ENCODE measurements at regions not wholly inside any gene's neighbourhood (a gene's known extent, or its start where the extent isn't known, plus 50 kb on each side); places are given as distances from the start of the nearest gene placed in this dataset.

DNA sequence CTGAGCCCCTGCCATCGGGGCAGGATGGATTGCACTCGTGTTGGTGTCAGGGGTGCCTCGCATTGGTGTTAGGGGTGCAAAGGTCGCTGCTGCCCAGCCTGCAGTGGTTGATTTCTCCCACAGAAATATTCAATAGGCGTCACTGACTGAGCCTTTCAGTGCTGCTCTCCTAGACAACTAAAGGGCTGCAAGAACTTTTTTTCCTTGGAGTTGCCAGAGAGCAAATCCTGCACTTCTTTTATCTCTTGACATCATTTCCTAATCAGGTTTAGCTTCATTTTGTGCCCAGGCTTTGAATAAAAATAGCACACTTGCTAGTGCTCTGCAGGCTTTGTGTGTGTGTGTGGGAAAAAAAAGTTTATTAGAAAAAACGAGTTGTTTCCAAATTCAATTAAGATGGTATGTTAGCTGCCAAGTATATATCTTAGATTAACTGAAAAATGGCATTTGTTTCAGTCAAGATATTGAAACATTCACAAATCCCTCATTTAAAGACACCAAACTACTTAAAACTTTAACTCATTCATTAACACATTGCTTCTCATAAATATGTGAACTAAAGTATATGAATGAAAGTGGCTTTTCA lies 125.6 kb downstream of the SOCS6 start:
- no peak overlapping the region for H3K4me3 ChIP-seq
- TF ChIP-seq POLR2A (IDR thresholded peaks at IDR 0.05) = no peak
- no peak for TF ChIP-seq CTCF (IDR thresholded peaks at IDR 0.05 in 4 of 5, conservative IDR thresholded peaks at IDR 0.05 in 1 of 5)
- no peaks in the 10 kb centered on the region for H3K9me3 ChIP-seq
- no peak overlapping the region for H3K27ac ChIP-seq
- DNase-seq = no peak
- no peaks in the 10 kb centered on the region for H3K36me3 ChIP-seq
- intact Hi-C loops (cut with DNase I; ENCODE audit: low total_unique reads) = loop anchor here (10.0 kb wide), 1 partner anchor 60 kb away; no protein-coding TSS in a partner anchor
- no peaks in the 10 kb centered on the region for H3K27me3 ChIP-seq
- in situ Hi-C loops (cut with MboI; ENCODE audit: low sequenced_read_pairs in 4 of 4) = no loop called here
- no peak for ATAC-seq
- H3K4me1 ChIP-seq = peaks cover 0 to 8% of the 10 kb centered on the region in 2 donors

DNA sequence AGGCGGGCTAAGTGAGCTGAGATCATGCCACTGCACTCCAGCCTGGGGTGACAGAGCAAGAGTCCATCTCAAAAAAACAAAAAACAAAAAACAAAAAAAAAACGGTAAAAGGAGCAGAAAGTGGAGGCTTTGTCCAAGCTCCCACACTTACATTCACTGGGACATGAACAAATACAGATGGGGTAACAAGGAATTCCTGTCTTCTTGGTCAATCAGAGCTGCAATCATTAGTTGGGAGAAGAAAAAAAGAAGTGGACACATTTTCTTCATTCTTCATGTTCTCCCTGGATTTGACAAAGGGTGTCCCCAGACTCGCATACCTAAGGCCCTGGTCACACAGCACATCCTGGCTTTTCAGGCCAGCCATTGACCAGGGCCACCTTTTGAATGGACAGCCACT lies 124.6 kb downstream of the SOCS6 start:
- Histone ChIP-seq H3K27me3 (no peaks in the 10 kb centered on the region), H3K9me3 (no peaks in the 10 kb centered on the region), H3K36me3 (no peaks in the 10 kb centered on the region), H3K4me3 (no peak overlapping the region), H3K4me1 (peaks cover 0 to 8% of the 10 kb centered on the region in 2 donors), H3K27ac (no peak overlapping the region)
- DNase-seq = no peak
- in situ Hi-C loops (cut with MboI; ENCODE audit: low sequenced_read_pairs in 4 of 4) = no loop called here
- intact Hi-C loops (cut with DNase I; ENCODE audit: low total_unique reads) = loop anchor here (10.0 kb wide), 1 partner anchor 59 kb away; no protein-coding TSS in a partner anchor
- ATAC-seq = no peak
- no peak for TF ChIP-seq CTCF (IDR thresholded peaks at IDR 0.05 in 4 of 5, conservative IDR thresholded peaks at IDR 0.05 in 1 of 5)
- TF ChIP-seq POLR2A (IDR thresholded peaks at IDR 0.05) = no peak

GRCh38 chr18:70411876-70412435 lies 123.1 kb downstream of the SOCS6 start:
- Histone ChIP-seq H3K4me3 (no peak overlapping the region), H3K27ac (no peak overlapping the region), H3K36me3 (no peaks in the 10 kb centered on the region), H3K9me3 (no peaks in the 10 kb centered on the region), H3K4me1 (peaks cover 0 to 8% of the 10 kb centered on the region in 2 donors), H3K27me3 (no peaks in the 10 kb centered on the region)
- intact Hi-C loops (cut with DNase I; ENCODE audit: low total_unique reads) (loop anchor here (10.0 kb wide), 1 partner anchor 57 kb away; no protein-coding TSS in a partner anchor), in situ Hi-C loops (cut with MboI; ENCODE audit: low sequenced_read_pairs in 4 of 4) (no loop called here)
- ATAC-seq = no peak
- TF ChIP-seq POLR2A (IDR thresholded peaks at IDR 0.05) (no peak), CTCF (IDR thresholded peaks at IDR 0.05 in 4 of 5, conservative IDR thresholded peaks at IDR 0.05 in 1 of 5) (no peak)
- no peak for DNase-seq

DNA sequence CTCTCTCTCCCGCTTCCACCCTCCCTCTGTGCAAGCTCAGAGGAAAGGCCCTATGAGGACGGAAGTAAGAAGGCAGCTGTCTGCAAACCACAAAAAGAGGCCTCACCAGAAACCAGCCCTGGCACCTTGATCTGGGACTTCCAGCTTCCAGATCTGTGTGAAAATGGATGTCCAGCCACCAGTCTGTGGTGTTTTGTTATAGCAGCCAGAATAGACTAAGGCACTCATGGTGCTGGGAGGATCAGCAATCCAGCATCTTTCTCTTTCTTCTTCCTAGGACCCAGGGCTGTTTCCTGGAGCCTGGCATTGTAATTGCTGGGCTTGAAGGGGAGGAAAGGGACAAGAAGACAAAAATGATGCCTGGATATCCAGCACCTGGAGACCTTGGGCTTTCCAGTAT lies 122.5 kb downstream of the SOCS6 start:
- intact Hi-C loops (cut with DNase I; ENCODE audit: low total_unique reads) = loop anchor here (10.0 kb wide), 1 partner anchor 57 kb away; no protein-coding TSS in a partner anchor
- no peak overlapping the region for H3K4me3 ChIP-seq
- TF ChIP-seq CTCF (IDR thresholded peaks at IDR 0.05 in 4 of 5, conservative IDR thresholded peaks at IDR 0.05 in 1 of 5) (no peak), POLR2A (IDR thresholded peaks at IDR 0.05) (no peak)
- H3K9me3 ChIP-seq = no peaks in the 10 kb centered on the region
- ATAC-seq (no peak), DNase-seq (no peak)
- peaks cover 0 to 8% of the 10 kb centered on the region in 2 donors for H3K4me1 ChIP-seq
- in situ Hi-C loops (cut with MboI; ENCODE audit: low sequenced_read_pairs in 4 of 4) = no loop called here
- no peak overlapping the region for H3K27ac ChIP-seq
- H3K36me3 ChIP-seq = no peaks in the 10 kb centered on the region
- no peaks in the 10 kb centered on the region for H3K27me3 ChIP-seq
